ENCODE measurements at regions not wholly inside any gene's neighbourhood (a gene's known extent, or its start where the extent isn't known, plus 50 kb on each side); places are given as distances from the start of the nearest gene placed in this dataset.
A peak's percentile ranks its signal among the peaks of the same experiment; 100 is the strongest.

DNA sequence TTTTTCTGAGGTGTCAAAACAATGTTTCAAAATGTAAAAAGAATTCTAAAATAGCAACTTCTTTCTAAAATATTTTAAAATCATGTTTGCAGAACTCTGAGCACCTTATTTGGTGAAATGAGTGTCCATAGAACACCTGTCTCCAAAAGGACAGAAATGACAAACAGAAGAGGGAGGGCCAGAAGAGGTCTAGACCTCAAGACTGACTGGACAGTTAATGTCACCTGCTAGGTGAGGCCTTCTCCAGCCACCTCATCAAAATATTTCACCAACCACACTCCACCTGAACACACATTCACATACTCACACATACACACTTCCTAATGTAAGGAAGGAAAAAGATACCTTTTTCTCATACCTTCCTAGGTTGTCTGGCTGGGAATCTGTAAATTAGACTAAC is 147.8 kb upstream of the PLEKHA5 start:
- DNase-seq, result no peak
- H3K36me3 ChIP-seq, result no peaks in the 10 kb centered on the region
- no peaks in the 10 kb centered on the region for H3K9me3 ChIP-seq
- H3K4me3 ChIP-seq (ENCODE audit: low read depth, low read length), result no peak overlapping the region
- H3K27me3 ChIP-seq, result no peaks in the 10 kb centered on the region
- no peaks in the 10 kb centered on the region for H3K4me1 ChIP-seq
- no peak for TF ChIP-seq CTCF (IDR thresholded peaks at IDR 0.05; ENCODE audit: low read depth, low read length)

- H3K36me3 ChIP-seq, result no peaks in the 10 kb centered on the region
- no peak for TF ChIP-seq CTCF (IDR thresholded peaks at IDR 0.05; ENCODE audit: low read depth, low read length)
- H3K4me3 ChIP-seq (ENCODE audit: low read depth, low read length), result no peak overlapping the region
- H3K27me3 ChIP-seq, result no peaks in the 10 kb centered on the region
- H3K4me1 ChIP-seq, result no peaks in the 10 kb centered on the region
- no peaks in the 10 kb centered on the region for H3K9me3 ChIP-seq
- DNase-seq, result no peak
These were observed 147.1 kb upstream of the PLEKHA5 start for GRCh38 chr12:18982226-18982949.

DNA sequence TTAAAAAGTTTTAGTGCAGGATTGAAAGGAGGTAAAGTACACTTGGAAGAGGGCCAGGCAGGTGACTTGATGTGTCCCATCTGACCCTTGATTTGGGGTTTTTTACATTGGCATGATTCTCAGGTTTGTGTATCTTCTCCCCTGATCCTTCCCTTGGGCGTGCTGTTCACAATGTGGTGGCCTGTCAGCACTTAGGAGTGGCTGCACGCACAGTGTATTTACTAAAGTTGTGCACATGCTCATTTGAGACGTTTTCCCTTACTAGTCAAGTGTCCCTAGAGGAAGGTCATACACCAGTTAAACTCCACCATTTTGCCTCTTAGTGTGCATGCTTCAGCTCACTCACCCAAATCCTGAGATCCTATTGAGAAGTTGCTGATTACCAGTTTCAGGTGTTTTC is 145.7 kb upstream of the PLEKHA5 start:
- Histone ChIP-seq H3K36me3 (no peaks in the 10 kb centered on the region), H3K4me1 (no peaks in the 10 kb centered on the region), H3K4me3 (ENCODE audit: low read depth, low read length) (no peak overlapping the region), H3K9me3 (no peaks in the 10 kb centered on the region), H3K27me3 (no peaks in the 10 kb centered on the region)
- no peak for TF ChIP-seq CTCF (IDR thresholded peaks at IDR 0.05; ENCODE audit: low read depth, low read length)
- DNase-seq, result no peak

DNA sequence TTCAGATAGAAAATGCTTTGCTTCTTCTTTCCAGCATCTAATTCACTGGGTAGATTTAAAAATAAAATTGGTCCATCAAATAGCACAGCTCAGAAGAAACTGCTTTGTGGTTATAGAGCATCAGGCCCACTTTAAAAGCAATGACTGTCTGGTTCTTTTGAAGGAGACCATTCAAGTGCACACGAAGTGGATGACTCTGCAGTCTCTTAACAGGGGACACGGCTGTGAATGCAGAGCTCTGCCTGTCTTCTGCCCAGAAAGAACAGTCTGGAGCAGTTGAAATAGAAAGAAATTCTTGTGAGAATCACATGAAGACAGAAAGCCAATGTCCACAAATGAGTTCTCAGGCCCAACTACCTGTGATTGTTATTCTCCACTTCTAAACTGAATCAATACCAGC is 138.7 kb upstream of the PLEKHA5 start:
- Histone ChIP-seq H3K27me3 (no peaks in the 10 kb centered on the region), H3K36me3 (no peaks in the 10 kb centered on the region), H3K4me1 (no peaks in the 10 kb centered on the region), H3K4me3 (ENCODE audit: low read depth, low read length) (no peak overlapping the region), H3K9me3 (no peaks in the 10 kb centered on the region)
- no peak for DNase-seq
- TF ChIP-seq CTCF (IDR thresholded peaks at IDR 0.05; ENCODE audit: low read depth, low read length), result no peak

DNA sequence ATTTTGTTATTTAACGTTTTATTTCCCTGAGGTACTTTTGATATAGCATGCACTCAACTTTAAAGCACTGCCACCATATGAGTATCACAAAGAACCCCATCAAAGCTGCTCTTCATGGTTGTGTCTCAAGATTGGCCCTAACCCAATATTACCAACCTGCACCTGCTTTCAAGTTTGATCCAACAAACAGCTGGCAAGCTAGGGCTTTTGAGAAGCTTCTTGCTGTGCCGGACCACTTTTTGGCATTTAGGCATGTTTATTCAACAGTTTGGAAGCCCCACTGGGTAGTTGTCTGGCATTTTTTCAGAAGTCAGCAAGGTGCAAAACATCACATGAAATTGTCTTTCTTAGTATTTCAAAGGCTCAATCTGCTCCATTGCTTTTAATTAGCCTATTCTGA is 137.2 kb upstream of the PLEKHA5 start:
- Histone ChIP-seq H3K4me1 (no peaks in the 10 kb centered on the region), H3K36me3 (no peaks in the 10 kb centered on the region), H3K4me3 (ENCODE audit: low read depth, low read length) (no peak overlapping the region), H3K9me3 (no peaks in the 10 kb centered on the region), H3K27me3 (no peaks in the 10 kb centered on the region)
- no peak for TF ChIP-seq CTCF (IDR thresholded peaks at IDR 0.05; ENCODE audit: low read depth, low read length)
- no peak for DNase-seq

DNA sequence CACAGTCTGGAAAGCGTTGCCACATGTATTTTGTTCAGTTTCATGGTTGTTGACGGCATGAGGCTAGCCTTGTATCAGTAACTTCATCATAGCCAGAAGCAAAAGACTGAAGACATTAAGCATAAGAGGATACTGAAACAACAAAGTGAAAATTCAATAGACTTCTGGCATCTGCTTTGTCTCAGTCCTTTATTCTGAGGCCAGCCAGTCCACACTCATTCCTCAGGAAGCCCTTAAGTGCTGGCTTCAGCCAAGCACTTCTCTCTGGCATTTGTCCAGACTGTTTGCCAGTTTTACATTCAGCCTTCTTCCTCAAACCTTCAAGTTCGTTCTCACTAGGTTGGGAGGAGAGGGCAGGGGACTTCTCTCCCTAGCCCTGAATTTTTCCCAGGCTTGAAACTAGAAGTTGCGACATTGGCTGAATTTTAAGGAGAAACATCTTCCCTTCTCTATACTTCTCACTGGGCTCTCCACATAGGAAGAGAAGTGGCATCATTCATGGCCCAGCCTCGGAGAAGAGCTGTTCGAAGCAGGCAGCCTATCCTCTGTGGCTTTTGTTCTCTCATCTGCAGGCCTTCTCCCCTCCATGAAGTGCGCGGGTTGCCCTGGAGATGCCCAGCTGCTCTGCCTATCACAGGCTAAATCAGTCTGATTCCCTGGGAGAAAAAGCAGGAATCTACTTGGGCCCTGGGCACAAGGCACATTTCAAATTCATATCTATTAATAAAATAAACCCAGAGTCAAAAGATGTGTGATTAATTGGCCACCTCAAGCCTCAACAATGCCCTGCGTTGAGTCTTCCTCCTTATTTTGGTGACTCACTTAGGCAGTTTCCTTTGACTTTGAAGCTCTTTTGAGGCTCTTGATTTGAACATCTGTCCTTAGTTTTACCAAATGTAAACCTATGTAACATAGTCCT is 130.9 kb upstream of the PLEKHA5 start:
- Histone ChIP-seq H3K9me3 (no peaks in the 10 kb centered on the region), H3K36me3 (no peaks in the 10 kb centered on the region), H3K27me3 (no peaks in the 10 kb centered on the region), H3K4me3 (ENCODE audit: low read depth, low read length) (no peak overlapping the region), H3K4me1 (peaks cover 7% of the 10 kb centered on the region)
- DNase-seq, result peak; percentile 33
- TF ChIP-seq CTCF (IDR thresholded peaks at IDR 0.05; ENCODE audit: low read depth, low read length), result no peak
